Heart right ventricle (tissue), 16 donors: ENCODE measurements at regions not wholly inside any gene's neighbourhood (a gene's known extent, or its start where the extent isn't known, plus 50 kb on each side); places are given as distances from the start of the nearest gene placed in this dataset.
"Not testable (repeated sequence)": the region's sequence is repeated elsewhere in the genome, so short reads cannot be mapped to it uniquely, and the experiment has no call there.

Experiments
- ATAC-seq, 8 donors: fragments of 200-7000 bp; cut with Tn5 transposase; one replicate each; pipeline ENCODE4 v1.9.1; 2020; ENCODE audit warnings: mild to moderate bottlenecking in 8 of 8, moderate library complexity in 8 of 8, moderate number of reproducible peaks in 1 of 8
- DNase-seq, 2 donors: peaks; one replicate each; pipeline ENCODE4 v3.0.0-alpha.2; 2020
- H3K27ac ChIP-seq, 10 donors: fragments of 200-600 bp; sonication (generic) in 2 of 10; one replicate each; pipeline versions ENCODE4 v1.5.0 to v1.8.0; 2020 to 2022; ENCODE audit warnings: mild to moderate bottlenecking in 3 of 10
- H3K27me3 ChIP-seq, 7 donors: fragments of 200-600 bp; one replicate each; pipeline ENCODE4 v1.8.0; 2021 to 2022; ENCODE audit warnings: mild to moderate bottlenecking in 2 of 7
- H3K36me3 ChIP-seq, 9 donors: fragments of 200-600 bp; sonication (generic) in 1 of 9; one replicate each; pipeline versions ENCODE4 v1.5.0 to v1.8.0; 2020 to 2022; ENCODE audit warnings: mild to moderate bottlenecking in 2 of 9
- H3K4me1 ChIP-seq, 9 donors: fragments of 200-600 bp; sonication (generic) in 1 of 9; one replicate each; pipeline versions ENCODE4 v1.5.0 to v1.8.0; 2020 to 2022; ENCODE audit warnings: mild to moderate bottlenecking in 4 of 9
- H3K4me3 ChIP-seq, 10 donors: fragments of 200-600 bp; sonication (generic) in 2 of 10; one replicate each; pipeline versions ENCODE4 v1.5.0 to v1.8.0; 2020 to 2022; ENCODE audit warnings: mild to moderate bottlenecking in 7 of 10, moderate library complexity in 2 of 10
- H3K9me3 ChIP-seq, 11 donors: fragments of 200-600 bp in 10 of 11; sonication (generic) in 2 of 11; one replicate each; pipeline versions ENCODE4 v1.5.0 to v1.8.0; 2013 to 2022; ENCODE audit warnings: mild to moderate bottlenecking in 2 of 11, control low read depth in 1 of 11, moderate library complexity in 1 of 11
- WGBS, 2 donors: extraction: QIAGEN DNeasy Blood & Tissue Kit; methylation state at CpG; one replicate each; pipeline ENCODE4 v1.1.7; 2013; ENCODE audit warnings: inconsistent platforms in 1 of 2; 5-methylcytosine and 5-hydroxymethylcytosine counted together
- intact Hi-C, 10 donors: fragments of 100-400 bp; cut with DNase I; formaldehyde crosslinking; loops; one replicate each; pipeline versions ENCODE4 v1.11.1 to v1.14.2; 2022
- TF ChIP-seq, protein P1 (sequence below), 9 donors: fragments of 200-600 bp; sonication (generic) in 2 of 9; IDR thresholded peaks; one replicate each; pipeline versions ENCODE4 v1.5.0 to v1.8.0; 2021 to 2022; ENCODE audit warnings: antibody characterized with exemption in 9 of 9, mild to moderate bottlenecking in 5 of 9, moderate library complexity in 1 of 9
- donor health status: Arrhythmogenic right ventricular cardiomyopathy.
- donor health status: ischemic (EF 13 %, LVEDD 7.1; RV severe dilation, severe dysfunction).
- donor health status: healthy with polysubstance abuse.
- donor health status: DM: no; HTN: yes; CAD: no.
- donor health status: DM: no; HTN: no; CAD: no.
- donor health status: ischemic (EF 25% LVEDD 6.9; RV normal size, moderate dysfunction).
- donor health status: ischemic (EF 25% LVEDD 5.7; RV mildly dilated, moderate dysfunction).
- donor health status: healthy.
- donor health status: DM: yes; HTN: yes; CAD: no.
- donor health status: Ischemic cardiomyopathy.
- donor health status: ischemic (EF 35%, LVEDD 5.7; RV mildly dilated, moderate dysfunction).
- donor health status: nonischemic (EF 11% LVEDD 7.7; RV severe dilation, severe dysfunction).
- donor health status: DM: yes; HTN: yes; CAD: no.
- donor health status: PGD.
- donor health status: ischemic (EF 29% LVEDD 5.4; RV normal size, mild dysfunction).
- donor health status: nonischemic (EF 23%, LVEDD 6.1; RV moderate dilation, normal function).

GRCh38 chr9:63816751-63817621 is 1468.0 kb downstream of the FOXD4L5 start:
- ATAC-seq (peak; percentile 83 to 94 (median 90)), DNase-seq (peak; percentile 80 to 86)
- WGBS, 2 donors: 20 to 24% methylated on average over 36 of the region's 36 CpGs
- no peaks in the 10 kb centered on the region for H3K36me3 ChIP-seq
- H3K9me3 ChIP-seq: peaks cover 0 to 63% (median 0%) of the 10 kb centered on the region in 11 donors
- H3K4me3 ChIP-seq: peak overlapping the region in 6 of 10 donors; percentile 14 to 50 (median 31)
- H3K27me3 ChIP-seq: peaks cover 5 to 31% (median 29%) of the 10 kb centered on the region in 7 donors
- peaks cover 0 to 5% (median 0%) of the 10 kb centered on the region in 9 donors for H3K4me1 ChIP-seq
- peak overlapping the region in 2 of 10 donors; percentile 10 to 34 for H3K27ac ChIP-seq
- intact Hi-C loops: no loop called here
- TF ChIP-seq, protein P1, sequence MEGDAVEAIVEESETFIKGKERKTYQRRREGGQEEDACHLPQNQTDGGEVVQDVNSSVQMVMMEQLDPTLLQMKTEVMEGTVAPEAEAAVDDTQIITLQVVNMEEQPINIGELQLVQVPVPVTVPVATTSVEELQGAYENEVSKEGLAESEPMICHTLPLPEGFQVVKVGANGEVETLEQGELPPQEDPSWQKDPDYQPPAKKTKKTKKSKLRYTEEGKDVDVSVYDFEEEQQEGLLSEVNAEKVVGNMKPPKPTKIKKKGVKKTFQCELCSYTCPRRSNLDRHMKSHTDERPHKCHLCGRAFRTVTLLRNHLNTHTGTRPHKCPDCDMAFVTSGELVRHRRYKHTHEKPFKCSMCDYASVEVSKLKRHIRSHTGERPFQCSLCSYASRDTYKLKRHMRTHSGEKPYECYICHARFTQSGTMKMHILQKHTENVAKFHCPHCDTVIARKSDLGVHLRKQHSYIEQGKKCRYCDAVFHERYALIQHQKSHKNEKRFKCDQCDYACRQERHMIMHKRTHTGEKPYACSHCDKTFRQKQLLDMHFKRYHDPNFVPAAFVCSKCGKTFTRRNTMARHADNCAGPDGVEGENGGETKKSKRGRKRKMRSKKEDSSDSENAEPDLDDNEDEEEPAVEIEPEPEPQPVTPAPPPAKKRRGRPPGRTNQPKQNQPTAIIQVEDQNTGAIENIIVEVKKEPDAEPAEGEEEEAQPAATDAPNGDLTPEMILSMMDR (IDR thresholded peaks at IDR 0.05): no peak

GRCh38 chr9:63814970-63815669 is 1469.9 kb downstream of the FOXD4L5 start:
- H3K27ac ChIP-seq, H3K36me3 ChIP-seq, ATAC-seq, H3K4me1 ChIP-seq, intact Hi-C loops: not testable (repeated sequence)
- DNase-seq: peak in 1 of 2 donors; percentile 10
- 49 to 52% methylated on average over 43 to 52 of the region's 52 CpGs for WGBS, 2 donors
- Histone ChIP-seq H3K27me3 (peaks cover 5 to 34% (median 20%) of the 10 kb centered on the region in 7 donors), H3K9me3 (peaks cover 0 to 60% (median 0%) of the 10 kb centered on the region in 11 donors), H3K4me3 (peak overlapping the region in 1 of 10 donors; percentile 20)

DNA sequence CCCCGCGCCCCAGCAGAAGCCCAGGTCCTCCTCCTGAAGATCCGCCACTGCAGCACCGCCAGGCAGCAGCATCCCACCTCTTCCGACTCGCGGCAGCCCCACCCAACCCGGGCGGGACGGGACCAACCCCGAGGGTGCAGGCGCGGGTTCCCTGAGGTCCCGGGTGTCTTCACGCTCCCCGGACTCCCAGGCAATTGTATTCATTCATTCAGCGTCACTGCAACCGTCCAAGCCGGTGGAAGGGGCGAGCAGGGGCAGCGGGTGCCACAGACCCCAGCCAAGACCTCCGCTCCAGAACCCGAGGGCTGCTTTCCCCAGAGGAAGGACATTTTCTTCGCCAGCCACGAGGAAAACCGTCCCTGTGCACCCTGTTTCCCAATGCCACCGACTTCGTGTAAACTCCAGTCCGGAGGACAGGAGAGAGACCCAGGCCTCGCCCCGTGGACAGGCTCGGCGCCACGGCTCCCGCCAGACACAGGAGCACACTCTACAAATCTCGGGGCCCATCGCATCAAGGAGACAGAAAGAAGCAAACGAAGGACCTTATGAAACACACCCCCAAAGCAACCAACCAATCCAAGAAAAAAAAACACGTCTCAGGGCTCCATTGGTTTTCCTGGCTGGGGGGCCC is 1471.5 kb downstream of the FOXD4L5 start:
- DNase-seq, H3K36me3 ChIP-seq, intact Hi-C loops, H3K4me1 ChIP-seq, ATAC-seq: not testable (repeated sequence)
- peaks cover 0 to 60% (median 0%) of the 10 kb centered on the region in 11 donors for H3K9me3 ChIP-seq
- 39 to 40% methylated on average over 36 to 39 of the region's 39 CpGs for WGBS, 2 donors
- peaks cover 5 to 44% (median 23%) of the 10 kb centered on the region in 7 donors for H3K27me3 ChIP-seq
- peak overlapping the region in 1 of 10 donors; percentile 64 for H3K27ac ChIP-seq
- peak overlapping the region in 7 of 10 donors; percentile 5 to 52 (median 24) for H3K4me3 ChIP-seq

DNA sequence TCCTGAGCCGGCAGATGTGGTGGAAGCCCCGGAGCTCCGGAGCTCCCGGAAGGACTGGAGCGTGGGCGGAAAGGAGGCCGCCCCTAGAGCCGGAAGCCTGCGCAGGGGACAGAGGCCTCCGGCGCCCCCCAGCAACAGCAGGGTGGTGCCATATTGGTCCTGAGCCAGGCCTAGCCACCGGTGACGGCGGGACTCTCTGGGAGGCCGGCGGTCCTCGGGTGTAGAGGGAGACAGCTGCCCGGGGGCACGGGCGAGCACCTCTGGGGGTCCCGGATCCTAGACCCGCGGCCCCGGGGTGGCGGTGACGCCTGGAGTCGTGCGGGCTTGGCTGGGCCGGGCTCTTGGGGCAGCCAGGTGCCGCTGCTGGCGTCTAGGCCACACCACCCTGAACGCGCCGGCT is 1472.2 kb downstream of the FOXD4L5 start:
- ATAC-seq (peak in 7 of 8 donors; percentile 72 to 91 (median 83)), DNase-seq (peak in 1 of 2 donors; percentile 29)
- Histone ChIP-seq H3K27me3 (peaks cover 5 to 42% (median 23%) of the 10 kb centered on the region in 7 donors), H3K27ac (peak overlapping the region in 2 of 10 donors; percentile 31 to 64), H3K4me3 (peak overlapping the region in 8 of 10 donors; percentile 17 to 52 (median 23)), H3K9me3 (peaks cover 0 to 53% (median 0%) of the 10 kb centered on the region in 11 donors)
- intact Hi-C loops, H3K4me1 ChIP-seq, H3K36me3 ChIP-seq: not testable (repeated sequence)
- 38 to 44% methylated on average over 28 to 34 of the region's 34 CpGs for WGBS, 2 donors

DNA sequence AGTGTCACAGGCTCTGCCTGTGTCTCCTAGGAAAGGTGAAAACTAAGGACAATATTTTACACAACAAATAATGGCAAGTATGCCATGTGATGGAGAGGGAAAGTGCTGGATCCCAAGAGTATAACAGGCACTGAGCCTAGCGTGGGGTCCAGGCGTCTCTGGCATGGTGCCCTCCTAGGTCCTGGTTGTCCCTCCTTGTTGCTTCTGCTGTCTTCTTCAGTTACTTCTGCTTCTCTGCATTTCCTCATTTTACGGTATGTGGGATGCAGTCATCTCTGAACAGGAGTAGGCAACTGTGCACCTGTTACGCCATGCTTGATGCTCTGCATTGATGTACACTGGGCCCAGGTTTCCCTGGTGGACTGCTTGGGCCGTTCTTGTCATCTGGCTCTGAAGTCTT is 1480.8 kb downstream of the FOXD4L5 start:
- H3K27ac ChIP-seq, DNase-seq, H3K4me3 ChIP-seq, H3K4me1 ChIP-seq, H3K36me3 ChIP-seq, ATAC-seq, H3K27me3 ChIP-seq, H3K9me3 ChIP-seq, intact Hi-C loops: not testable (repeated sequence)
- 58 to 59% methylated on average over 5 of the region's 5 CpGs for WGBS, 2 donors

- intact Hi-C loops, H3K27me3 ChIP-seq, H3K4me3 ChIP-seq, H3K36me3 ChIP-seq, ATAC-seq, DNase-seq, H3K27ac ChIP-seq, H3K4me1 ChIP-seq: not testable (repeated sequence)
- WGBS, 2 donors: 55 to 58% methylated on average over 8 of the region's 8 CpGs
- peaks cover 0 to 37% (median 0%) of the 10 kb centered on the region in 11 donors for H3K9me3 ChIP-seq
These were observed 1490.8 kb downstream of the FOXD4L5 start for GRCh38 chr9:63794081-63794685.

DNA sequence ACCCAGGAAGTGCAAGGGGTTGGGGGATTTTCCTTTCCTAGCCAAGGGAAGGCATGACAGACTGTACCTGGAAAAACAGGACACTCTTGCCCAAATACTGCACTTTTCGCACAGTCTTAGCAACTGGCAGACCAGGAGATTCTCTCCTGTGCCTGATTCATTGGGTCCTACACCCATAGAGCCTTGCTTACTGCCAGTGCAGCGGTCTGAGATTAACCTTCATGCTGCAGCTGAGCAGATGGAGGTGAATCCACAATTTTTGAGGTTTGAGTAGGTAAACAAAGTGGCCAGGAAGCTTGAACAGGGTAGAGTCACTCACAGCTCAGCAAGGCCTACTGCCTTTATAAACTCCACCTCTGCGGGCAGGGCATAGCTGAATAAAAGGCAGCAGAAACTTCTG is 1497.6 kb downstream of the FOXD4L5 start:
- H3K4me1 ChIP-seq, intact Hi-C loops, H3K4me3 ChIP-seq, H3K36me3 ChIP-seq, H3K27me3 ChIP-seq, DNase-seq, H3K27ac ChIP-seq: not testable (repeated sequence)
- 20 to 27% methylated on average over 3 of the region's 3 CpGs for WGBS, 2 donors
- peaks cover 0 to 48% (median 0%) of the 10 kb centered on the region in 11 donors for H3K9me3 ChIP-seq
- ATAC-seq: peak in 1 of 8 donors; percentile 25

DNA sequence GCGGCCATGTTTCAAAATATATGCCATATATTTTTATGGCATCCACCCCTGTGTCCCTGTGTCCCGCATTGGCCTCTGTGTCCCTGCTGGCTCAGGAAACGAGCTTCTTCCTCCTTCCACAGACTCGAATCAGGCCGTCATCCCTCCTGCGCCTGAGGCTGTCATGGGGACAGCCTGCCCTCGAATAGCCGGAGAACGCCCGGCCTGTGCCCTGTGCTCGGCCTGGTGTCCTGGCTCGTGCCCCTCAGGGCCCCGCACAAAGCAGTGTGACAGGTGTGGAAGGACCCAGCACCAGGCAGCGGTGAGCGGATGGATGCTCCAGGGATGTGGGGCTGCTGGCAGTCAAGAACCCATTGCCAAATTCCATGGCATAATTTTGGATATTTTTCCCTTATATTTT is 1500.0 kb downstream of the FOXD4L5 start:
- WGBS, 2 donors: 70 to 81% methylated on average over 15 of the region's 15 CpGs
- intact Hi-C loops, ATAC-seq, DNase-seq, H3K36me3 ChIP-seq, H3K27ac ChIP-seq, H3K4me1 ChIP-seq, H3K4me3 ChIP-seq, H3K27me3 ChIP-seq: not testable (repeated sequence)
- peaks cover 0 to 39% (median 0%) of the 10 kb centered on the region in 11 donors for H3K9me3 ChIP-seq

GRCh38 chr9:63784421-63784820 is 1500.6 kb downstream of the FOXD4L5 start:
- intact Hi-C loops, H3K27ac ChIP-seq, H3K27me3 ChIP-seq, H3K36me3 ChIP-seq, ATAC-seq, DNase-seq, H3K4me3 ChIP-seq, H3K4me1 ChIP-seq: not testable (repeated sequence)
- H3K9me3 ChIP-seq: peaks cover 0 to 32% (median 0%) of the 10 kb centered on the region in 11 donors
- WGBS, 2 donors: 62 to 64% methylated on average over 21 of the region's 21 CpGs
